ENCODE measurements at regions not wholly inside any gene's neighbourhood (a gene's known extent, or its start where the extent isn't known, plus 50 kb on each side); places are given as distances from the start of the nearest gene placed in this dataset.

DNA sequence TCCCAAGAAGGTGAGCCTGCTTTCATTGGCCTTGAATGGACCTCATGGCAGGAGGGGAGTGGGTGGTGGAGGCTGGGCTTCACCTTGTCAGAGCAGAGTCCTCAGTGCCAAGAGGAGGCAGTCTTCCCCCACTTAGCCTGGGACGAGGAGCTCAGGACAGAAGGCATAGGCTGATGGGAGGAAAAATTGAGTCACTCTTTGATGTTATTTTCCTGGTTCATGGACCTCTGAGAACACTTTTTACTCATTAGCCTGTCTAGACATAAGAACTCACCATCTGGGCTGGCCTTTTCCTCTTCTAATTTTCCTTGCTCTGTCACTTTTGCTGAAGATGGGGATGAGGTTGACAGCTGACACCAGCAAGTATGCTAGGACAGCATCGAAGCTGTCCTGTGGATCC lies 225.7 kb upstream of the TNP1 start:
- TF ChIP-seq, protein P1, sequence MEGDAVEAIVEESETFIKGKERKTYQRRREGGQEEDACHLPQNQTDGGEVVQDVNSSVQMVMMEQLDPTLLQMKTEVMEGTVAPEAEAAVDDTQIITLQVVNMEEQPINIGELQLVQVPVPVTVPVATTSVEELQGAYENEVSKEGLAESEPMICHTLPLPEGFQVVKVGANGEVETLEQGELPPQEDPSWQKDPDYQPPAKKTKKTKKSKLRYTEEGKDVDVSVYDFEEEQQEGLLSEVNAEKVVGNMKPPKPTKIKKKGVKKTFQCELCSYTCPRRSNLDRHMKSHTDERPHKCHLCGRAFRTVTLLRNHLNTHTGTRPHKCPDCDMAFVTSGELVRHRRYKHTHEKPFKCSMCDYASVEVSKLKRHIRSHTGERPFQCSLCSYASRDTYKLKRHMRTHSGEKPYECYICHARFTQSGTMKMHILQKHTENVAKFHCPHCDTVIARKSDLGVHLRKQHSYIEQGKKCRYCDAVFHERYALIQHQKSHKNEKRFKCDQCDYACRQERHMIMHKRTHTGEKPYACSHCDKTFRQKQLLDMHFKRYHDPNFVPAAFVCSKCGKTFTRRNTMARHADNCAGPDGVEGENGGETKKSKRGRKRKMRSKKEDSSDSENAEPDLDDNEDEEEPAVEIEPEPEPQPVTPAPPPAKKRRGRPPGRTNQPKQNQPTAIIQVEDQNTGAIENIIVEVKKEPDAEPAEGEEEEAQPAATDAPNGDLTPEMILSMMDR (conservative IDR thresholded peaks at IDR 0.05; ENCODE audit: low read length) = no peak
- TF ChIP-seq EZH2phosphoT487 (IDR thresholded peaks at IDR 0.05; ENCODE audit: borderline replicate concordance, low read depth, low read length) = no peak
